ENCODE measurements at regions not wholly inside any gene's neighbourhood (a gene's known extent, or its start where the extent isn't known, plus 50 kb on each side); places are given as distances from the start of the nearest gene placed in this dataset.
A peak's percentile ranks its signal among the peaks of the same experiment; 100 is the strongest.

DNA sequence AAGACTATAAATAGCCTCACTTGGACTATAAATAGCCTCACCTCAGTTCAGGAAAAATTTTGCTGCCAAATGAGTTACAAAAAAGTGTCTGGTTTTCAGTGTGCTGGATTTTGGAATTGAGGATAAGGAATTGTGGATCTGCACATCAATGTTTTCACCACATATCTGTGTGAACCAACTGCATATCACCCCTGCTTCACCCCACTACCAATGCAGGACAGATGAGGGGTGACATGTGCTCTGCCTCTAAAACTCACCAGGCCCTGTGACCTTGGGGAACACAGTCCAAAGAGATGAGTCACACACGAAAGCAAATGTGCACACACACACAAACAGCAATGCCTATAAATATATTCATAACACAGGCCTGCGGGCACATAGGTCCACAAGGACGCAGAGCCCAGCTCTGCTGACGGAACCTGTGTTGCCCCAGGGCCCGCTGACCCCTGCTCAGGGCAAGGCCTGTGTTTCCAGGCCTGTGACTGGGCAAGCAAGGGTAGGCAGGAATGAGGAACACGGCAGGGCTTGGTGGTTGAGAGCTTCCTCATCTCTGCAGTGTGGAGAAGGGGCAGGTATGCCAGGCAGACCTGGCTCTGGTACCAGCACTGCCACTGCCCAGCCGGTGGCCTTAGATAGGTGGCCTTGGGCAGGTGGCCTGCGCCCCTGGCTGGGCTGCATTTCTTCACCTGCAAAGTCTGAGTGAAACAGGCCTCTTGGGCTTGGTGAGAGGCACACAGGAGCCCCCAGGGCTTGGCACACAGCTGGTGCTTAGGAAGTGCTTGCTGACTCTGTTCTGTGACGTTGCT, 82.4 kb downstream of the ARL6IP4 start (continued):
- TF ChIP-seq, protein P1, sequence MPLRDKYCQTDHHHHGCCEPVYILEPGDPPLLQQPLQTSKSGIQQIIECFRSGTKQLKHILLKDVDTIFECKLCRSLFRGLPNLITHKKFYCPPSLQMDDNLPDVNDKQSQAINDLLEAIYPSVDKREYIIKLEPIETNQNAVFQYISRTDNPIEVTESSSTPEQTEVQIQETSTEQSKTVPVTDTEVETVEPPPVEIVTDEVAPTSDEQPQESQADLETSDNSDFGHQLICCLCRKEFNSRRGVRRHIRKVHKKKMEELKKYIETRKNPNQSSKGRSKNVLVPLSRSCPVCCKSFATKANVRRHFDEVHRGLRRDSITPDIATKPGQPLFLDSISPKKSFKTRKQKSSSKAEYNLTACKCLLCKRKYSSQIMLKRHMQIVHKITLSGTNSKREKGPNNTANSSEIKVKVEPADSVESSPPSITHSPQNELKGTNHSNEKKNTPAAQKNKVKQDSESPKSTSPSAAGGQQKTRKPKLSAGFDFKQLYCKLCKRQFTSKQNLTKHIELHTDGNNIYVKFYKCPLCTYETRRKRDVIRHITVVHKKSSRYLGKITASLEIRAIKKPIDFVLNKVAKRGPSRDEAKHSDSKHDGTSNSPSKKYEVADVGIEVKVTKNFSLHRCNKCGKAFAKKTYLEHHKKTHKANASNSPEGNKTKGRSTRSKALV (CRISPR knock-in tag; IDR thresholded peaks at IDR 0.05) = 0 out of 2 replicates have a peak, but pooled peaks have one; percentile 30
- 0 out of 2 replicates have a peak, but pooled peaks have one; percentile 53 for TF ChIP-seq ZNF232 (CRISPR knock-in tag; IDR thresholded peaks at IDR 0.05; ENCODE audit: borderline replicate concordance)
- 0 out of 2 replicates have a peak, but pooled peaks have one; percentile 66 for TF ChIP-seq KLF11 (CRISPR knock-in tag; IDR thresholded peaks at IDR 0.05)
- TF ChIP-seq, protein P2, sequence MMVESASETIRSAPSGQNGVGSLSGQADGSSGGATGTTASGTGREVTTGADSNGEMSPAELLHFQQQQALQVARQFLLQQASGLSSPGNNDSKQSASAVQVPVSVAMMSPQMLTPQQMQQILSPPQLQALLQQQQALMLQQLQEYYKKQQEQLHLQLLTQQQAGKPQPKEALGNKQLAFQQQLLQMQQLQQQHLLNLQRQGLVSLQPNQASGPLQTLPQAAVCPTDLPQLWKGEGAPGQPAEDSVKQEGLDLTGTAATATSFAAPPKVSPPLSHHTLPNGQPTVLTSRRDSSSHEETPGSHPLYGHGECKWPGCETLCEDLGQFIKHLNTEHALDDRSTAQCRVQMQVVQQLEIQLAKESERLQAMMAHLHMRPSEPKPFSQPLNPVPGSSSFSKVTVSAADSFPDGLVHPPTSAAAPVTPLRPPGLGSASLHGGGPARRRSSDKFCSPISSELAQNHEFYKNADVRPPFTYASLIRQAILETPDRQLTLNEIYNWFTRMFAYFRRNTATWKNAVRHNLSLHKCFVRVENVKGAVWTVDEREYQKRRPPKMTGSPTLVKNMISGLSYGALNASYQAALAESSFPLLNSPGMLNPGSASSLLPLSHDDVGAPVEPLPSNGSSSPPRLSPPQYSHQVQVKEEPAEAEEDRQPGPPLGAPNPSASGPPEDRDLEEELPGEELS (CRISPR knock-in tag; IDR thresholded peaks at IDR 0.05) = peak; percentile 75
- TF ChIP-seq ZFX (CRISPR knock-in tag; IDR thresholded peaks at IDR 0.05; ENCODE audit: low read depth) = peak; percentile 94
- TF ChIP-seq ZC3H13 (CRISPR knock-in tag; IDR thresholded peaks at IDR 0.05) = no peak
- no peak for TF ChIP-seq LCORL (IDR thresholded peaks at IDR 0.05)
- peak; percentile 84 for TF ChIP-seq LCORL (CRISPR knock-in tag; IDR thresholded peaks at IDR 0.05)
- TF ChIP-seq NAIF1 (CRISPR knock-in tag; IDR thresholded peaks at IDR 0.05; ENCODE audit: borderline replicate concordance) = no peak
- 0 out of 2 replicates have a peak, but pooled peaks have one; percentile 18 for TF ChIP-seq SRY (CRISPR knock-in tag; IDR thresholded peaks at IDR 0.05)
- TF ChIP-seq ZNF326 (CRISPR knock-in tag; IDR thresholded peaks at IDR 0.05; ENCODE audit: borderline replicate concordance) = no peak
- no peak for TF ChIP-seq AKAP8 (CRISPR knock-in tag; IDR thresholded peaks at IDR 0.05)
- no peak; the same call in 1 of the 2 replicates for TF ChIP-seq FOXK1 (CRISPR knock-in tag; IDR thresholded peaks at IDR 0.05; ENCODE audit: borderline replicate concordance, low read depth)
- TF ChIP-seq ELF3 (CRISPR knock-in tag; IDR thresholded peaks at IDR 0.05) = peak; percentile 75; the same call in 1 of the 2 replicates
- TF ChIP-seq ZNF878 (CRISPR knock-in tag; IDR thresholded peaks at IDR 0.05) = no peak
- 0 out of 2 replicates have a peak, but pooled peaks have one; percentile 20 for TF ChIP-seq ZNF614 (CRISPR knock-in tag; IDR thresholded peaks at IDR 0.05; ENCODE audit: borderline replicate concordance)
- no peak for TF ChIP-seq ZNF33B (CRISPR knock-in tag; IDR thresholded peaks at IDR 0.05)
- no peak for TF ChIP-seq ZNF432 (CRISPR knock-in tag; IDR thresholded peaks at IDR 0.05; ENCODE audit: borderline replicate concordance)
- no peak for TF ChIP-seq ZNF367 (CRISPR knock-in tag; IDR thresholded peaks at IDR 0.05; ENCODE audit: borderline replicate concordance)
- no peak for TF ChIP-seq RFX3 (CRISPR knock-in tag; IDR thresholded peaks at IDR 0.05)
- no peak for TF ChIP-seq KLF13 (CRISPR knock-in tag; IDR thresholded peaks at IDR 0.05)
- TF ChIP-seq ZNF577 (CRISPR knock-in tag; IDR thresholded peaks at IDR 0.05; ENCODE audit: borderline replicate concordance, low read depth) = no peak
- TF ChIP-seq ZNF790 (CRISPR knock-in tag; IDR thresholded peaks at IDR 0.05; ENCODE audit: borderline replicate concordance) = no peak
- peak; percentile 63; the same call in 1 of the 2 replicates for TF ChIP-seq HOXA3 (CRISPR knock-in tag; IDR thresholded peaks at IDR 0.05)
- no peak; the same call in 1 of the 2 replicates for TF ChIP-seq THAP11 (CRISPR knock-in tag; IDR thresholded peaks at IDR 0.05)
- TF ChIP-seq, protein P3, sequence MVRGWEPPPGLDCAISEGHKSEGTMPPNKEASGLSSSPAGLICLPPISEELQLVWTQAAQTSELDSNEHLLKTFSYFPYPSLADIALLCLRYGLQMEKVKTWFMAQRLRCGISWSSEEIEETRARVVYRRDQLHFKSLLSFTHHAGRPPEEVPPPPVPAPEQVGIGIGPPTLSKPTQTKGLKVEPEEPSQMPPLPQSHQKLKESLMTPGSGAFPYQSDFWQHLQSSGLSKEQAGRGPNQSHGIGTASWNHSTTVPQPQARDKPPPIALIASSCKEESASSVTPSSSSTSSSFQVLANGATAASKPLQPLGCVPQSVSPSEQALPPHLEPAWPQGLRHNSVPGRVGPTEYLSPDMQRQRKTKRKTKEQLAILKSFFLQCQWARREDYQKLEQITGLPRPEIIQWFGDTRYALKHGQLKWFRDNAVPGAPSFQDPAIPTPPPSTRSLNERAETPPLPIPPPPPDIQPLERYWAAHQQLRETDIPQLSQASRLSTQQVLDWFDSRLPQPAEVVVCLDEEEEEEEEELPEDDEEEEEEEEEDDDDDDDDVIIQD (CRISPR knock-in tag; IDR thresholded peaks at IDR 0.05; ENCODE audit: low read depth) = peak; percentile 45; the same call in 1 of the 2 replicates
- TF ChIP-seq ZNF850 (CRISPR knock-in tag; conservative IDR thresholded peaks at IDR 0.05) = no peak

Measured in HepG2 (cell line).